Left lung (tissue), 4 donors: ENCODE measurements at regions not wholly inside any gene's neighbourhood (a gene's known extent, or its start where the extent isn't known, plus 50 kb on each side); places are given as distances from the start of the nearest gene placed in this dataset.

Source experiments
- ATAC-seq: fragments of 200-7000 bp; cut with Tn5 transposase; one replicate; pipeline ENCODE4 v1.9.1; 2020; ENCODE audit warnings: moderate library complexity
- DNase-seq, 4 donors: peaks; one replicate each; pipeline ENCODE4 v3.0.0-alpha.2; 2013 to 2020
- H3K27ac ChIP-seq, 2 donors: fragments of 200-600 bp; sonication (generic) in 1 of 2; one replicate each; pipeline versions ENCODE4 v1.5.0 to v1.8.0; 2020 to 2021
- H3K27me3 ChIP-seq, 2 donors: fragments of 200-600 bp; sonication (generic) in 1 of 2; one replicate each; pipeline versions ENCODE4 v1.5.0 to v1.8.0; 2020 to 2021
- H3K36me3 ChIP-seq, 2 donors: fragments of 200-600 bp; sonication (generic) in 1 of 2; one replicate each; pipeline versions ENCODE4 v1.5.0 to v1.8.0; 2020 to 2021
- H3K4me1 ChIP-seq, 2 donors: fragments of 200-600 bp; one replicate each; pipeline ENCODE4 v1.8.0; 2021
- H3K4me3 ChIP-seq, 2 donors: fragments of 200-600 bp; sonication (generic) in 1 of 2; one replicate each; pipeline versions ENCODE4 v1.5.0 to v1.8.0; 2020 to 2021; ENCODE audit warnings: mild to moderate bottlenecking in 1 of 2
- H3K9me3 ChIP-seq, 2 donors: fragments of 200-600 bp; sonication (generic) in 1 of 2; one replicate each; pipeline versions ENCODE4 v1.5.0 to v1.8.0; 2020 to 2021
- CTCF ChIP-seq, 2 donors: fragments of 200-600 bp; sonication (generic) in 1 of 2; IDR thresholded peaks; one replicate each; pipeline versions ENCODE4 v1.5.0 to v1.8.0; 2021; ENCODE audit warnings: antibody characterized with exemption in 2 of 2
- intact Hi-C, 2 donors: fragments of 100-400 bp; cut with DNase I; formaldehyde crosslinking; loops; one replicate each; pipeline versions ENCODE4 v1.11.2 to v1.14.2; 2022
- donor health status: DM: no; HTN: yes; CAD: no.
- donor health status: DM: no; HTN: no; CAD: no.

GRCh38 chr20:57951549-57951948 lies 241.7 kb upstream of the PMEPA1 start:
- ATAC-seq (no peak), DNase-seq (no peak)
- H3K27ac ChIP-seq, result no peak overlapping the region
- TF ChIP-seq CTCF (IDR thresholded peaks at IDR 0.05), result no peak
- H3K36me3 ChIP-seq, result no peaks in the 10 kb centered on the region
- no peaks in the 10 kb centered on the region for H3K27me3 ChIP-seq
- no peaks in the 10 kb centered on the region for H3K9me3 ChIP-seq
- no peaks in the 10 kb centered on the region for H3K4me1 ChIP-seq
- H3K4me3 ChIP-seq, result no peak overlapping the region
- intact Hi-C loops, result no loop called here

- Histone ChIP-seq H3K27ac (no peak overlapping the region), H3K4me3 (no peak overlapping the region), H3K36me3 (no peaks in the 10 kb centered on the region), H3K27me3 (no peaks in the 10 kb centered on the region), H3K9me3 (no peaks in the 10 kb centered on the region), H3K4me1 (no peaks in the 10 kb centered on the region)
- no peak for DNase-seq
- TF ChIP-seq CTCF (IDR thresholded peaks at IDR 0.05), result no peak
- intact Hi-C loops, result no loop called here
- ATAC-seq, result no peak
Measured at GRCh38 chr20:57950764-57951485, 241.1 kb upstream of the PMEPA1 start.

GRCh38 chr20:57948180-57948955 lies 238.6 kb upstream of the PMEPA1 start:
- intact Hi-C loops, result no loop called here
- DNase-seq, result no peak
- H3K36me3 ChIP-seq, result no peaks in the 10 kb centered on the region
- no peak for ATAC-seq
- H3K4me1 ChIP-seq, result no peaks in the 10 kb centered on the region
- no peak for TF ChIP-seq CTCF (IDR thresholded peaks at IDR 0.05)
- H3K4me3 ChIP-seq, result no peak overlapping the region
- no peak overlapping the region for H3K27ac ChIP-seq
- H3K9me3 ChIP-seq, result no peaks in the 10 kb centered on the region
- H3K27me3 ChIP-seq, result no peaks in the 10 kb centered on the region

GRCh38 chr20:57947421-57948179 lies 237.8 kb upstream of the PMEPA1 start:
- Histone ChIP-seq H3K4me1 (no peaks in the 10 kb centered on the region), H3K27ac (no peak overlapping the region), H3K27me3 (no peaks in the 10 kb centered on the region), H3K4me3 (no peak overlapping the region), H3K9me3 (no peaks in the 10 kb centered on the region), H3K36me3 (no peaks in the 10 kb centered on the region)
- ATAC-seq (no peak), DNase-seq (peak in 2 of 4 donors; percentile 33 to 46)
- intact Hi-C loops, result no loop called here
- no peak for TF ChIP-seq CTCF (IDR thresholded peaks at IDR 0.05)
